DOHH2 (cell line): ENCODE measurements at regions not wholly inside any gene's neighbourhood (a gene's known extent, or its start where the extent isn't known, plus 50 kb on each side); places are given as distances from the start of the nearest gene placed in this dataset.

Experiments
- EZH2phosphoT487 ChIP-seq: fragments of 200-600 bp; sonication (generic); IDR thresholded peaks from 2 replicates; pipeline ENCODE4 v1.6.1; 2017; ENCODE audit warnings: borderline replicate concordance, mild to moderate bottlenecking, antibody characterized with exemption, low read length, moderate library complexity, mixed read lengths
- TF ChIP-seq, protein P1 (sequence below): fragments of 200-600 bp; sonication (generic); IDR thresholded peaks from one replicate; pipeline ENCODE4 v1.5.1; 2014; ENCODE audit warnings: antibody characterized with exemption, mild to moderate bottlenecking, low read depth, low read length; ENCODE audit not compliant: poor library complexity, severe bottlenecking

GRCh38 chr7:22647451-22648257, 79.3 kb upstream of the IL6 start:
- TF ChIP-seq, protein P1, sequence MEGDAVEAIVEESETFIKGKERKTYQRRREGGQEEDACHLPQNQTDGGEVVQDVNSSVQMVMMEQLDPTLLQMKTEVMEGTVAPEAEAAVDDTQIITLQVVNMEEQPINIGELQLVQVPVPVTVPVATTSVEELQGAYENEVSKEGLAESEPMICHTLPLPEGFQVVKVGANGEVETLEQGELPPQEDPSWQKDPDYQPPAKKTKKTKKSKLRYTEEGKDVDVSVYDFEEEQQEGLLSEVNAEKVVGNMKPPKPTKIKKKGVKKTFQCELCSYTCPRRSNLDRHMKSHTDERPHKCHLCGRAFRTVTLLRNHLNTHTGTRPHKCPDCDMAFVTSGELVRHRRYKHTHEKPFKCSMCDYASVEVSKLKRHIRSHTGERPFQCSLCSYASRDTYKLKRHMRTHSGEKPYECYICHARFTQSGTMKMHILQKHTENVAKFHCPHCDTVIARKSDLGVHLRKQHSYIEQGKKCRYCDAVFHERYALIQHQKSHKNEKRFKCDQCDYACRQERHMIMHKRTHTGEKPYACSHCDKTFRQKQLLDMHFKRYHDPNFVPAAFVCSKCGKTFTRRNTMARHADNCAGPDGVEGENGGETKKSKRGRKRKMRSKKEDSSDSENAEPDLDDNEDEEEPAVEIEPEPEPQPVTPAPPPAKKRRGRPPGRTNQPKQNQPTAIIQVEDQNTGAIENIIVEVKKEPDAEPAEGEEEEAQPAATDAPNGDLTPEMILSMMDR = no peak
- no peak for TF ChIP-seq EZH2phosphoT487
